ENCODE measurements at regions not wholly inside any gene's neighbourhood (a gene's known extent, or its start where the extent isn't known, plus 50 kb on each side); places are given as distances from the start of the nearest gene placed in this dataset.

- H3K4me3 ChIP-seq (ENCODE audit: low read depth, low read length): no peak overlapping the region
- DNase-seq (ENCODE audit: low read depth): no peak
- TF ChIP-seq, protein P1, sequence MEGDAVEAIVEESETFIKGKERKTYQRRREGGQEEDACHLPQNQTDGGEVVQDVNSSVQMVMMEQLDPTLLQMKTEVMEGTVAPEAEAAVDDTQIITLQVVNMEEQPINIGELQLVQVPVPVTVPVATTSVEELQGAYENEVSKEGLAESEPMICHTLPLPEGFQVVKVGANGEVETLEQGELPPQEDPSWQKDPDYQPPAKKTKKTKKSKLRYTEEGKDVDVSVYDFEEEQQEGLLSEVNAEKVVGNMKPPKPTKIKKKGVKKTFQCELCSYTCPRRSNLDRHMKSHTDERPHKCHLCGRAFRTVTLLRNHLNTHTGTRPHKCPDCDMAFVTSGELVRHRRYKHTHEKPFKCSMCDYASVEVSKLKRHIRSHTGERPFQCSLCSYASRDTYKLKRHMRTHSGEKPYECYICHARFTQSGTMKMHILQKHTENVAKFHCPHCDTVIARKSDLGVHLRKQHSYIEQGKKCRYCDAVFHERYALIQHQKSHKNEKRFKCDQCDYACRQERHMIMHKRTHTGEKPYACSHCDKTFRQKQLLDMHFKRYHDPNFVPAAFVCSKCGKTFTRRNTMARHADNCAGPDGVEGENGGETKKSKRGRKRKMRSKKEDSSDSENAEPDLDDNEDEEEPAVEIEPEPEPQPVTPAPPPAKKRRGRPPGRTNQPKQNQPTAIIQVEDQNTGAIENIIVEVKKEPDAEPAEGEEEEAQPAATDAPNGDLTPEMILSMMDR (conservative IDR thresholded peaks at IDR 0.05; ENCODE audit: low read depth, low read length): no peak
These were observed 73.6 kb downstream of the CYP26A1 start for GRCh38 chr10:93147281-93147680.

DNA sequence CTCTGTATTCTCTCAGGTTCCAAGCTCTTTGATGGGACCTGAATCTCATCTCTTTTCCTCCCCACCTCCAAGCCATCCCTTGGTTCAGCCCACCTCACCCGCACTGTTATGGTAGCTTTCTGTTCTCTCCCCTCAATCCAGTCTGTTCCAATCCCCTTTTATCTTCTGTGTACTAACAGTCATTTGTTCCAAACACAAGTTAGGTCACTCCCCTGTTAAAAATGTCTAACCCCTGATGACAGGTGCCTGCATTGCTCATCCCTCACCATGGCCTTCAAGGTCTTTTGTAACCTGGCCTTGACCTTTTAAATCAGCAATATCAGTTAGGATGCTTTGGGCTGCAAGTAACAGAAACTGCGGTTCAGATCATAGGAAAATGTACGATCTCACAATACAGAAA is 74.8 kb downstream of the CYP26A1 start:
- no peak overlapping the region for H3K4me3 ChIP-seq (ENCODE audit: low read depth, low read length)
- DNase-seq (ENCODE audit: low read depth): no peak
- TF ChIP-seq, protein P1 (conservative IDR thresholded peaks at IDR 0.05; ENCODE audit: low read depth, low read length): no peak

DNA sequence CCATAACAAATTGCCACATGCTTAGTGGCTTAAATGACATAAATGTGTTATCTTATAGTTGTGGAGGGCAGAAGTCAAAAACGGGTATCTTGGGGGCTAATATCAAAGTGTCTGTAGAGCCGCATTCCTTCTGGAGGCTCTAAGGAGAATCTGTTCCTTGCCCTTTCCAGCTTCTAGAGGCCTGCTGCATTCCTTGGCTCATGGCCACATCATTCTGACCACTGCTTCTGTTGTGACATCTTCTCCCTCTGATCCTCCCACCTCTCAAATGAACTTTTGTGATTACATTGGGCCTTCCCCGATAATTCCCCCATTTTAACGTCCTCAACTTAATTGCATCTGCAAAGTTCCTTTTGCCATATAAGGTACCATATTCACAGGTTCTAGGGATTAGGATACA is 76.1 kb downstream of the CYP26A1 start:
- DNase-seq (ENCODE audit: low read depth): no peak
- TF ChIP-seq, protein P1 (conservative IDR thresholded peaks at IDR 0.05; ENCODE audit: low read depth, low read length): no peak
- H3K4me3 ChIP-seq (ENCODE audit: low read depth, low read length): no peak overlapping the region

- TF ChIP-seq, protein P1 (conservative IDR thresholded peaks at IDR 0.05; ENCODE audit: low read depth, low read length): no peak
- no peak for DNase-seq (ENCODE audit: low read depth)
- no peak overlapping the region for H3K4me3 ChIP-seq (ENCODE audit: low read depth, low read length)
These were observed 76.6 kb downstream of the CYP26A1 start for GRCh38 chr10:93150289-93150688.

GRCh38 chr10:93150990-93151547 is 77.4 kb downstream of the CYP26A1 start:
- no peak overlapping the region for H3K4me3 ChIP-seq (ENCODE audit: low read depth, low read length)
- TF ChIP-seq, protein P1 (conservative IDR thresholded peaks at IDR 0.05; ENCODE audit: low read depth, low read length): no peak
- no peak for DNase-seq (ENCODE audit: low read depth)

DNA sequence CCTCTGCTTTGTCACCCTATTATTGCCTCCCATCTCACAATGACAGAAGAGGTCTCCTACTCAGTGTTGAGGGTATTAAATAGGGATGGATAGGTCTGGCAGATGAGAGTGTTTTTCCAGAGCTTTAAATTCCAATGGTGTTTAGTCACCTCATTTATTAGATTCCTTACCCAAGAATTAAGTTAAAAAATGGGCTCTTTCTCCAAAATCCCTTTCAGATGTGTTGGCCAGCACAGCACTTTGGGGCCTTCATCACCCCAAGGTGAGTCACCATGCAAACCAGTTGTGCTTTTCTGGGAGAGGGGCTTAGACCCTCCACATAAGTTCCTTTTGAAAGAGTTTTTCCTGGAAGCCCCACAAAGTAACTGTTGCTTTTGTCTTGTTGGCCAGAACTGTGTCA is 78.4 kb downstream of the CYP26A1 start:
- TF ChIP-seq, protein P1 (conservative IDR thresholded peaks at IDR 0.05; ENCODE audit: low read depth, low read length): no peak
- no peak for DNase-seq (ENCODE audit: low read depth)

GRCh38 chr10:93154531-93154930 is 80.8 kb downstream of the CYP26A1 start:
- H3K4me3 ChIP-seq (ENCODE audit: low read depth, low read length): no peak overlapping the region
- TF ChIP-seq, protein P1 (conservative IDR thresholded peaks at IDR 0.05; ENCODE audit: low read depth, low read length): no peak
- DNase-seq (ENCODE audit: low read depth): no peak

More for the DNA sequence above, 78.4 kb downstream of the CYP26A1 start:
- no peak overlapping the region for H3K4me3 ChIP-seq (ENCODE audit: low read depth, low read length)

Measured in epithelial cell of proximal tubule (primary cell).